Peyer's patch (tissue), 4 donors: ENCODE measurements at regions not wholly inside any gene's neighbourhood (a gene's known extent, or its start where the extent isn't known, plus 50 kb on each side); places are given as distances from the start of the nearest gene placed in this dataset.

ENCODE experiments used
- POLR2A ChIP-seq, 2 donors: fragments of 450-650 bp; IDR thresholded peaks; one replicate each; pipeline ENCODE4 v1.5.1; 2017; ENCODE audit warnings: antibody characterized with exemption in 2 of 2, mild to moderate bottlenecking in 2 of 2, moderate library complexity in 2 of 2
- TF ChIP-seq, protein P1 (sequence below), 6 experiments: fragments of 450-650 bp in 4 of 6; fragments of 200-600 bp in 2 of 6; sonication (generic) in 1 of 6; IDR thresholded peaks; one replicate each; pipeline ENCODE4 v1.5.1; 2017 to 2019; ENCODE audit warnings: antibody characterized with exemption in 6 of 6, mild to moderate bottlenecking in 3 of 6, moderate library complexity in 1 of 6

DNA sequence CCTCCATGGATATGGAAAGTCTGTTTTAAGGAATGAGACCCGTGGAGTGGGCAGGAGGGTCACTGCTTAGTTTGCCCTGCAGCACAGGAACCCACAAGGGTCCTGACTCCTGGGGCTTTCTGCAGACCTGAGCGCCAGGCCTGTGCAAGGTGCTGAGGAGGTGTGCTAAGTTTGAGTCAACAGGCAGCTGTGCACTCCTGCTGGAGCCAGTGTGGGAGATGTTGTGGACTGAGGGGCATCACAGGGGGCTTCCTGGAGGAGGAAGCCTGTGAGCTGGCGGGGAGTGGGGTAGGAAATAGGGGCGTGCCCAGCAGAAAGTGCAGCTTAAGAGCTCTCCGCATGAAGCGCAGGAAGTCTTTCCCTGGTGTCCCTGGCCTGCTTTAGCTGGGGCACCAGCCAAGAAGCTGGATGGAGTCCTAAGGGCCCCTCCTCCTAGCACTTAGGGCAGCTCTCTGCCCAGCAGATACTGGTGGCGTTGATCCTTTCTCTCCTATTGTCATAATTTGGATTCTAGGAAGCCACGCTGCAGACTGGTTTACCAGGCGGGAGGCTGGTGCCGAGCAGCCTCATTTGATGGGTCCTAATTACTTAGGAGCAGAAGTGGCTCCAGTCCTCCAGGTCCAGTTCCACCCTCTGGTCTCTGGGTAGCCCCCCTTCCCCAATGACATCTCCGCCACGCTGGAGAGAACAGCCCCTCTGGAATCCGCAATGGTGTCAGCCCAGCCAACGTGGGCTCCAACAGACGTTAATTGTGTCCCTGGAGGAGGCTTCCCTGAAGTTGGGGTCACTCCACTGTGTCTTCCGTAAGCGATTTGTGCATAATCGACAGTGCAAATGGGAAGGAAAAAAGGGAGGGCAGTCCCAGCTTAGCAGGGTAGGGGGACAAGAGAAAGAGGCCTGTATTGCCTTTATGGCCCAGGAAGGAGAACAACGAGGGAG is 309.2 kb downstream of the ZNF536 start:
- TF ChIP-seq, protein P1, sequence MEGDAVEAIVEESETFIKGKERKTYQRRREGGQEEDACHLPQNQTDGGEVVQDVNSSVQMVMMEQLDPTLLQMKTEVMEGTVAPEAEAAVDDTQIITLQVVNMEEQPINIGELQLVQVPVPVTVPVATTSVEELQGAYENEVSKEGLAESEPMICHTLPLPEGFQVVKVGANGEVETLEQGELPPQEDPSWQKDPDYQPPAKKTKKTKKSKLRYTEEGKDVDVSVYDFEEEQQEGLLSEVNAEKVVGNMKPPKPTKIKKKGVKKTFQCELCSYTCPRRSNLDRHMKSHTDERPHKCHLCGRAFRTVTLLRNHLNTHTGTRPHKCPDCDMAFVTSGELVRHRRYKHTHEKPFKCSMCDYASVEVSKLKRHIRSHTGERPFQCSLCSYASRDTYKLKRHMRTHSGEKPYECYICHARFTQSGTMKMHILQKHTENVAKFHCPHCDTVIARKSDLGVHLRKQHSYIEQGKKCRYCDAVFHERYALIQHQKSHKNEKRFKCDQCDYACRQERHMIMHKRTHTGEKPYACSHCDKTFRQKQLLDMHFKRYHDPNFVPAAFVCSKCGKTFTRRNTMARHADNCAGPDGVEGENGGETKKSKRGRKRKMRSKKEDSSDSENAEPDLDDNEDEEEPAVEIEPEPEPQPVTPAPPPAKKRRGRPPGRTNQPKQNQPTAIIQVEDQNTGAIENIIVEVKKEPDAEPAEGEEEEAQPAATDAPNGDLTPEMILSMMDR (IDR thresholded peaks at IDR 0.05): no peak
- no peak for TF ChIP-seq POLR2A (IDR thresholded peaks at IDR 0.05)
